ENCODE measurements at regions not wholly inside any gene's neighbourhood (a gene's known extent, or its start where the extent isn't known, plus 50 kb on each side); places are given as distances from the start of the nearest gene placed in this dataset.
A peak's percentile ranks its signal among the peaks of the same experiment; 100 is the strongest.

GRCh38 chr6:105493736-105494135, 90.9 kb upstream of the PREP start:
- H3K27ac ChIP-seq, result peak overlapping the region in 1 of 2 donors; percentile 26
- intact Hi-C loops (cut with DNase I; ENCODE audit: low total_unique reads), result no loop called here
- no peak for TF ChIP-seq CTCF (IDR thresholded peaks at IDR 0.05)
- no peaks in the 10 kb centered on the region for H3K9me3 ChIP-seq
- H3K4me1 ChIP-seq, result peaks cover 17% of the 10 kb centered on the region
- H3K36me3 ChIP-seq (ENCODE audit: low read depth, missing control alignments), result no peaks in the 10 kb centered on the region
- no peaks in the 10 kb centered on the region for H3K27me3 ChIP-seq
- WGBS, 2 donors, result 46 to 51% methylated on average over 2 of the region's 2 CpGs
- DNase-seq, result no peak
- H3K4me3 ChIP-seq, result no peak overlapping the region

GRCh38 chr6:105492706-105493673, 90.1 kb upstream of the PREP start:
- H3K27ac ChIP-seq, result peak overlapping the region; percentile 2 to 57
- no peak for TF ChIP-seq CTCF (IDR thresholded peaks at IDR 0.05)
- TF ChIP-seq POLR2A (IDR thresholded peaks at IDR 0.05), result no peak
- H3K4me3 ChIP-seq, result no peak overlapping the region
- no peaks in the 10 kb centered on the region for H3K36me3 ChIP-seq (ENCODE audit: low read depth, missing control alignments)
- H3K4me1 ChIP-seq, result peaks cover 17% of the 10 kb centered on the region
- intact Hi-C loops (cut with DNase I; ENCODE audit: low total_unique reads), result no loop called here
- H3K27me3 ChIP-seq, result no peaks in the 10 kb centered on the region
- DNase-seq, result no peak
- H3K9me3 ChIP-seq, result no peaks in the 10 kb centered on the region

GRCh38 chr6:105489216-105489530, 86.3 kb upstream of the PREP start:
- Histone ChIP-seq H3K4me3 (no peak overlapping the region), H3K4me1 (peaks cover 21% of the 10 kb centered on the region), H3K27ac (peak overlapping the region in 1 of 2 donors; percentile 16), H3K36me3 (ENCODE audit: low read depth, missing control alignments) (no peaks in the 10 kb centered on the region), H3K9me3 (no peaks in the 10 kb centered on the region), H3K27me3 (no peaks in the 10 kb centered on the region)
- TF ChIP-seq CTCF (IDR thresholded peaks at IDR 0.05), result no peak
- TF ChIP-seq POLR2A (IDR thresholded peaks at IDR 0.05), result no peak
- intact Hi-C loops (cut with DNase I; ENCODE audit: low total_unique reads), result no loop called here
- 81 to 84% methylated on average over 2 of the region's 2 CpGs for WGBS, 2 donors
- no peak for DNase-seq

GRCh38 chr6:105488516-105489215, 85.8 kb upstream of the PREP start:
- TF ChIP-seq CTCF (IDR thresholded peaks at IDR 0.05) (no peak), POLR2A (IDR thresholded peaks at IDR 0.05) (no peak)
- Histone ChIP-seq H3K4me1 (peaks cover 23% of the 10 kb centered on the region), H3K4me3 (no peak overlapping the region), H3K36me3 (ENCODE audit: low read depth, missing control alignments) (no peaks in the 10 kb centered on the region), H3K9me3 (no peaks in the 10 kb centered on the region), H3K27me3 (no peaks in the 10 kb centered on the region), H3K27ac (peak overlapping the region in 1 of 2 donors; percentile 16)
- peak; percentile 40 for DNase-seq
- intact Hi-C loops (cut with DNase I; ENCODE audit: low total_unique reads), result no loop called here
- 45% methylated on average over 8 of the region's 8 CpGs for WGBS, 2 donors

Data from testis (tissue), 2 donors.